ENCODE measurements at regions not wholly inside any gene's neighbourhood (a gene's known extent, or its start where the extent isn't known, plus 50 kb on each side); places are given as distances from the start of the nearest gene placed in this dataset.

DNA sequence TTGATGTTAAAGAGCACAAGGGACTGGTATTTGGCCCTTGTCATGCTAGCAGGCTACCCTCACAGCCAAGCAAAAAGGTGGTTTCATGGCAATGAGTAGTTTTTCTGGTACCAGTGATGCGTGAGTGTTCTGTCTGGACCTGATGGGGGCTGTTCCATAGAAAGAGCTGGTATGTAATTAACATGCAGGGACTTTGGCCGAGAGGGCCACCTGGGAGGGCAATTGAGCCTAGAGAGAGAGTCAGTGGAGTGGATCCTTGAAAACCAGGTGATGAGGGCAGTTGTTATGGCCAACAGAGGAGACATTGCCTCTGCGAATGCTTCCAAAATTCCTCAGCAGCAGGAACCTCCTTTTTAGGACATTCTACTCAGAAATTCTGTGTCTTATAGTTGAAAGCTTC is 383.3 kb downstream of the PSAT1 start:
- no peak overlapping the region for H3K4me2 ChIP-seq (ENCODE audit: insufficient read depth in 1 of 2, low read depth in 2 of 2, low read length in 2 of 2)
- DNase-seq (ENCODE audit: low read depth in 1 of 2, low spot score in 2 of 2) (no peak), FAIRE-seq (no peak)
- no peak overlapping the region for H3K14ac ChIP-seq (ENCODE audit: insufficient read length)
- no peaks in the 10 kb centered on the region for H3K23me2 ChIP-seq (ENCODE audit: low read depth, low read length)
- H4K20me1 ChIP-seq (replicated peaks in 1 of 2; ENCODE audit: control insufficient read depth in 1 of 2, insufficient read depth in 2 of 2, low read length in 2 of 2) = no peaks in the 10 kb centered on the region
- no peak overlapping the region for H2BK15ac ChIP-seq (ENCODE audit: low read length)
- H3K4me3 ChIP-seq (ENCODE audit: extremely low read depth in 1 of 4, insufficient read depth in 2 of 4, low read depth in 3 of 4, low read length in 4 of 4) = no peak overlapping the region
- TF ChIP-seq HDAC2 (IDR thresholded peaks at IDR 0.05; ENCODE audit: borderline replicate concordance in 1 of 2, low read depth in 2 of 2, low read length in 2 of 2) = no peak
- no peak for TF ChIP-seq SUZ12 (IDR thresholded peaks at IDR 0.05; ENCODE audit: low read length)
- TF ChIP-seq GTF2F1 (IDR thresholded peaks at IDR 0.05; ENCODE audit: borderline replicate concordance, low read depth, low read length) = no peak
- TF ChIP-seq MAFK (IDR thresholded peaks at IDR 0.05; ENCODE audit: low read depth, low read length) = no peak
- TF ChIP-seq SIN3A (conservative IDR thresholded peaks at IDR 0.05 in 1 of 2, IDR thresholded peaks at IDR 0.05 in 1 of 2; ENCODE audit: low read depth in 1 of 2, low read length in 2 of 2) = no peak
- no peak for TF ChIP-seq PHF8 (conservative IDR thresholded peaks at IDR 0.05; ENCODE audit: low read depth, low read length)
- no peak for TF ChIP-seq SRF (IDR thresholded peaks at IDR 0.05; ENCODE audit: low read depth, low read length)
- TF ChIP-seq RBBP5 (IDR thresholded peaks at IDR 0.05; ENCODE audit: borderline replicate concordance, low read depth, low read length) = no peak
- no peak for TF ChIP-seq TCF12 (IDR thresholded peaks at IDR 0.05; ENCODE audit: low read depth, low read length)
- no peak for TF ChIP-seq CHD2 (IDR thresholded peaks at IDR 0.05; ENCODE audit: low read length)
- peaks cover 0 to 4% (median 0%) of the 10 kb centered on the region in 4 experiments; a peak in 1 of 7 replicates for H3K4me1 ChIP-seq (replicated peaks in 1 of 4; ENCODE audit: control insufficient read depth in 3 of 4, insufficient read depth in 4 of 4, low read length in 3 of 4)
- H3K4ac ChIP-seq (replicated peaks; ENCODE audit: insufficient read length, low read depth, low read length) = no peak overlapping the region
- no peak overlapping the region for H3K23ac ChIP-seq (ENCODE audit: insufficient read length)
- no peak overlapping the region for H3K9ac ChIP-seq (replicated peaks in 1 of 4; ENCODE audit: extremely low read depth in 1 of 4, low read depth in 3 of 4, low read length in 3 of 4)
- no peak overlapping the region for H4K8ac ChIP-seq (ENCODE audit: extremely low read depth, insufficient read depth, low read length)
- POLR2A ChIA-PET (ENCODE audit: partially characterized antibody) = no interaction called here
- H3K79me1 ChIP-seq (ENCODE audit: low read depth, low read length) = no peaks in the 10 kb centered on the region
- no peak overlapping the region for H4K5ac ChIP-seq (ENCODE audit: insufficient read length, low read depth, low read length)
- H2BK120ac ChIP-seq (replicated peaks; ENCODE audit: low read depth, low read length) = no peak overlapping the region
- no peak overlapping the region for H2BK12ac ChIP-seq (ENCODE audit: low read depth, low read length)
- H2BK5ac ChIP-seq (ENCODE audit: low read depth, low read length) = no peak overlapping the region
- no peaks in the 10 kb centered on the region for H3K79me2 ChIP-seq (ENCODE audit: control insufficient read depth in 1 of 2, insufficient read depth in 2 of 2, low read length in 2 of 2)
- no peak overlapping the region for H3K27ac ChIP-seq (ENCODE audit: low read depth, low read length)
- H4K91ac ChIP-seq (replicated peaks; ENCODE audit: insufficient read length, low read length) = no peak overlapping the region
- no peak overlapping the region for H2BK20ac ChIP-seq (ENCODE audit: low read length)
- no peak overlapping the region for H3K56ac ChIP-seq (replicated peaks; ENCODE audit: insufficient read length, low read depth, low read length)
- no peaks in the 10 kb centered on the region for H3K27me3 ChIP-seq (replicated peaks in 1 of 4; ENCODE audit: control insufficient read depth in 3 of 4, extremely low read depth in 1 of 4, insufficient read depth in 3 of 4, low read length in 3 of 4)
- H3K18ac ChIP-seq (ENCODE audit: extremely low read depth, low read length) = no peak overlapping the region
- CTCF ChIA-PET (ENCODE audit: partially characterized antibody) = interaction anchor here (0.6 kb wide), 1 partner anchor 34 kb away, joined by 3 read pairs; no protein-coding TSS in a partner anchor
- no peak overlapping the region for H2AK5ac ChIP-seq (ENCODE audit: low read depth, low read length)
- H3K9me3 ChIP-seq (ENCODE audit: insufficient read depth in 2 of 2, low read depth in 1 of 2, low read length in 1 of 2) = no peaks in the 10 kb centered on the region
- H2AFZ ChIP-seq (ENCODE audit: low read length) = no peak overlapping the region
- no peaks in the 10 kb centered on the region for H3K36me3 ChIP-seq (ENCODE audit: control insufficient read depth in 2 of 4, insufficient read depth in 4 of 4, low read length in 3 of 4)
- WGBS, 2 experiments (ENCODE audit: extremely low coverage in 1 of 2, insufficient coverage in 1 of 2, insufficient read length in 1 of 2, insufficient replicate concordance in 2 of 2, low coverage in 1 of 2, low lambda C conversion rate in 2 of 2, missing lambda C conversion rate in 1 of 2) = 75% methylated on average over 3 of the region's 3 CpGs; no CpG with 5 or more reads in 1 of the 2 experiments
